OCI-LY7 (cell line): ENCODE measurements at regions not wholly inside any gene's neighbourhood (a gene's known extent, or its start where the extent isn't known, plus 50 kb on each side); places are given as distances from the start of the nearest gene placed in this dataset.

Experiments used
- CTCF ChIP-seq: fragments of 200-600 bp; sonication (generic); conservative IDR thresholded peaks from 2 replicates; pipeline ENCODE4 v1.5.1; 2014; ENCODE audit warnings: mild to moderate bottlenecking, antibody characterized with exemption, low read length, moderate library complexity, mixed read lengths
- EZH2phosphoT487 ChIP-seq: fragments of 200-600 bp; sonication (generic); IDR thresholded peaks from 2 replicates; pipeline ENCODE4 v1.6.1; 2018; ENCODE audit warnings: low read depth, borderline replicate concordance, mild to moderate bottlenecking, mixed run types, antibody characterized with exemption, low read length, moderate library complexity, mixed read lengths

DNA sequence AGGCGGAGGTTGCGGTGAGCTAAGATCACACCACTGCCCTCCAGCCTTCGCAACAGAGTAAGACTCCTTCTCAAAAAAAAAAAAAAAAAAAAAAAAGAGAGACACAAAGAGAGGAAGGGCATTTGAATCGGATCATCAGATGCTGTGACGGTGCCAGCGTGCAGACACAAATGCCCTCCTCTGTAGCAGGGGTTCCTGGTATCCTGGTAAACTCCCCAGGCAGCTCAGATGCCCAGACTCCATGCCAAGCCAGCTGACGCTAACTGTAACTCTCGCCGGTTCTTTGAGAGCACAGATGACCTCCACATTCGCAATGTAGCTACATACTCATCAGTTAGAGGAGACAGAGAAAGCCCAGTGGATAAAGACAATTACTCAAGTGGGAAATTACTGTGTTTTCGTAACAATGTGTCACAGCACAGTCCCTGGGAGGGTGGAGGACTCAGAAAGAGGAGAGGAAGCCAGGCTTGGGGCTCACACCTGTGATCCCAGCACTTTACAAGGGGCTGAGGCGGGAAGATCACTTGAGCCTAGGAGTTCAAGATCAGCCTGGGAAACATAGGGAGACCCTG is 153.1 kb downstream of the BRD1 start:
- no peak for TF ChIP-seq CTCF
- no peak for TF ChIP-seq EZH2phosphoT487
